ENCODE measurements at regions not wholly inside any gene's neighbourhood (a gene's known extent, or its start where the extent isn't known, plus 50 kb on each side); places are given as distances from the start of the nearest gene placed in this dataset.
A peak's percentile ranks its signal among the peaks of the same experiment; 100 is the strongest.
"Not testable (repeated sequence)": the region's sequence is repeated elsewhere in the genome, so short reads cannot be mapped to it uniquely, and the experiment has no call there.

GRCh38 chr3:75395580-75396315, 268.4 kb upstream of the FRG2C start:
- no peak for DNase-seq

DNA sequence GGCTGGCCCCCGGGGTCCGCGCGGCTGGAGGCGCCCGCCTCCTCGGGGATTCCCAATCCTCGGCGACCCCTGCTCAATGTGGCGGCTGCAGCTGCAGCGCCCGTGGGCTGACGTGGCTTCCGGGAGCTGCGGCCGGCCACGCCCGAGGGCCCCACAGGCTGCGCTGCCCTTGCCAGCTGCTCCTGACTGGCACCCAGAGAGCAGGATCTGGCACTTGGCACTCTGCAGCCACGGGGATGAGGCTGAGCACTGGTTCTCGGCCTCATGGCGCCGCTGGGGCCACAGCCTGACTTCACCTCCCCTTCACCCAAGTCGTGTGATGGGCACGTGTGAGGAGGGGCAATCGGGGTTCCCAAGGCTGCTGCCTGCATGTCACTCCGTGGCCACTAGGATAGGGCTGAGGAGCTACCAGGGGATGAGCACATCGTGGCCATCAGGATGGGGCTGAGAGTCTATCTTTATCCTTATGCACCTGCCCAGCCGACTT, 267.8 kb upstream of the FRG2C start:
- no peak for DNase-seq

GRCh38 chr3:75397486-75397885, 266.6 kb upstream of the FRG2C start:
- not testable (repeated sequence) for DNase-seq

DNA sequence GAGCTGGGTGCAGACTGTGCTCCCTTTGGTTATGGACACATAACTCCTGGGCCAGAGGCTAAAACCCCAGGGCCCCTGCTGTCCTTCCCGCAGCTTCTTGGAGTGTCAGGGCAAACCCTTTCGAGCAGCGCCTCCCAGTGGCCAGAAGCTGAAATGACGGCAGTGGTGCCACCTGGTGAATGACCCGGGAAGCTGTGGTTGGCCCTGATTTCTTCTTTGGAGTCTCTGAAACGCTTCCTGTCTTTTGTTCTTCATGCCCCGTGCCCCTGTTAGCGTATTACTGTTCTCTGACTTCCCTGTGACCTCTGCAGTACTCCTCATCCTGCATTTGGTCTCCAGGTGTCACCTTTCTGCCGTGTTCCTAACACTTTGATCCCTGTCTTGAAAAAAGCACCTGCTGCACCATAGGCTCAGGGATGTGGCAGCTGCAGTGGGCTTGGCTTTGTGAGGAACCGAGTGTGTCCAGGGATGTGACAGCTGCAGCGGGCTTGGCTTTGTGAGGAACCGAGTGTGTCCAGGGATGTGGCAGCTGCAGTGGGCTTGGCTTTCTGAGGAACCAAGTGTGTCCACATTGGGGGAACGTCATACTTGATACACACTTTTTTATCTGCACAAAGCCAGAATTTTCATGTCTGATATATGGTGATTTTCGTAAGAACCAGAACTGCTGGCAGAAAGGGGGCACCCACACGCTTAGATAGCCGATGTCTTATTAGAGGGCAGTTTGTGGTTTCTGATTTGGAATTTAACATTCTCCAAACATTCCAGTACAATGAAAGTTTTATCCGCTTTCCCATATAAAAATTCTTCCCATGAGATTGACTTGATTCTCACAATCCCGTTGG, 241.8 kb upstream of the FRG2C start:
- DNase-seq: not testable (repeated sequence)

DNA sequence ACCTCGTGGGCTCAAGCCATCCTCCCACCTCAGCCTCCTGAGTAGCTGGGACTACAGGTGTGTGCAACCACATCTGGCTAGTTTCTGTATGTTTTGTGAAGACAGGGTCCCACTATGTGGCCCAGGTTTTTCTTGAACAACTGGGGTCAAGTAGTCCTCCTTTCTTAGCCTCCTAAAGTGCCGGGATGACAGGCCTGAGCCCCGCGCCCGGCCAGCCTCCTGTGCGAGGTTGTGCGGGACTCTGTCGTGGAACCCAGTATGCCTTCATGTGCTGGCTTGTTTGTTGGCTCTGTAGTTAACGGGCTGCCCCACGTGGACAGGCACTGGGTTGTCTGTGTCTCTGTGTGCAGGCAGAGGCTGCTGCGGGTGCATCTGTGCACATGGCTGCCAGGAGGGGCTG, 238.7 kb upstream of the FRG2C start:
- not testable (repeated sequence) for DNase-seq

DNA sequence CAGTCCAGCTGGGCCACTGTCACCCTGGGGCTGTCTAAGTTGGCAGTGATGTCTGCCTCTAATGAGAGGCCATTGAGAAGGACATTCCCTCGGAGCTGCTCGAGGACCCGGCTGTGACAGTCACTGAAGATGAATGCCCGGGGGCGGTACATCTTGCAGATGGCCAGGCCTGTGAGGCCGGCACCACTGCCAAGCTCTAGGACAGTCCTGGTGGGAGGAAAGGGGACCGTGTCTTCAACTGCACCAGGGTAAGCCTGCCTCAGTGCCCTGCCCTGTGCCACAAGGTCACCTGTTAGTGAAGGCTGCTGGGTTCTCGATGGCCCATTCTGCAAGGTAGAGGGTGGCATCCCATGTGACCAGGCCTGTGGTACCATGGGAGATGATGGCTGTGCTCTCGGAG, 236.6 kb upstream of the FRG2C start:
- DNase-seq: not testable (repeated sequence)

- not testable (repeated sequence) for DNase-seq
These were observed 236.2 kb upstream of the FRG2C start for GRCh38 chr3:75427906-75428305.

GRCh38 chr3:75429561-75430220, 234.4 kb upstream of the FRG2C start:
- DNase-seq: peak; percentile 12 to 57

DNA sequence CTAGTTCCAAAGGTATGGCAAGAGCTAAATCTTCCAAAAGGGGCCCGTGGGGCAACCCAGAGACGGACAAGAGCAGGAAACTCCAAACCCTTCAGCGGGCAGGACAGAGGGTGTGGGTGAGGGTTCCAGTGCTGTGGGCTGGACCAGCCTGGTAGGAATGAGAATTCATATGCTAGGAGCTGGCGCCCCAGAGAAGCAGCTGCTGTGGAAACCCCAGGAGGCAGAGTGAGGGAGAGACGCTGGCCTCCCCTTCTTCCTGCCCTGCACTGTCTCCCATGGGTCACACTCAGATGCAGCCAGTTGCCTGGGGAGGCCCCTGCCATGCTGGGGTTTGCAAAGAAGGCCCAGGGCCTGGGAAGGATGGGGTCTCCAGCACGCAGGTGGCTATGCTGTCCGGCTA, 233.7 kb upstream of the FRG2C start:
- DNase-seq: not testable (repeated sequence)

DNA sequence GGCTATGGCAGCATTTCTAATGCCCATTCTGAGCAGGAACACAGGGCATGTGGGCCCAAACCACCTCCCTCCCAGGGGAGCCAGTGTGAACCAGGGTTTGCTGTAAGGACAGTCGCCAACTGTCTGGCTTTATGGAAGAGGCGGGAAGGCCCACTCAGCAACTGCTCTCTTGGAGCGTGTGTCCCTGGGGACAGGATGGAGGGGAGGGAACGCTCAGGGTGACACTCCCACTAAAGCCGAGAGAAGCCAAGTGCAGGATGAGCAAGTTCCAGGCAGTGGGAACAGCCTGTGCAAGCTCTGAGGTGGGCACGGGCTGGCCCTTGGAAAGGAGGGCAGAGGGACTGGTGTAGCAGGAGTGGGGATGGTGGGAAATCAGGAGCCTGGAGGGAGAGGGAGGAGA, 233.0 kb upstream of the FRG2C start:
- DNase-seq: not testable (repeated sequence)

GRCh38 chr3:75432466-75432865, 231.7 kb upstream of the FRG2C start:
- not testable (repeated sequence) for DNase-seq

GRCh38 chr3:75432885-75433284, 231.2 kb upstream of the FRG2C start:
- not testable (repeated sequence) for DNase-seq

DNA sequence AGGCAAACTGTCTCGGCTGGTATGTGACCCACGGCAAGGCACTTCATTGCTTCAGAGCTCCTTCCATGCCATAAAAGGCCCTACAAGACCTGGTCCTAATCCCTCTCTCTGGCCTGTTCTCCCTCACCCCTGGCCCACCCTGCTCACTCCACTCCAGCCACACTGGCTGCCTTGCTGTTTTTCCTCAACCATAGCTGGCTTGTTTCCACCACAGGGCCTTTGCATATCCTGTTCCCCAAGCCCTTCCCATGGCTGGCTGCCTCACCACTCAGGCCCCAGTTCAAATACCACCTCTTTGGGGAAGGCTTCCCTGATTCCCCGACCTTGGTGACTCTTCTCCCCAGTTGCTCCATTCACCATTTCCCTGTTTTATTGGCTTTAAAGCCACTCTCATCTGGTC, 230.8 kb upstream of the FRG2C start:
- not testable (repeated sequence) for DNase-seq

GRCh38 chr3:75434276-75434912, 229.7 kb upstream of the FRG2C start:
- DNase-seq: not testable (repeated sequence)

DNA sequence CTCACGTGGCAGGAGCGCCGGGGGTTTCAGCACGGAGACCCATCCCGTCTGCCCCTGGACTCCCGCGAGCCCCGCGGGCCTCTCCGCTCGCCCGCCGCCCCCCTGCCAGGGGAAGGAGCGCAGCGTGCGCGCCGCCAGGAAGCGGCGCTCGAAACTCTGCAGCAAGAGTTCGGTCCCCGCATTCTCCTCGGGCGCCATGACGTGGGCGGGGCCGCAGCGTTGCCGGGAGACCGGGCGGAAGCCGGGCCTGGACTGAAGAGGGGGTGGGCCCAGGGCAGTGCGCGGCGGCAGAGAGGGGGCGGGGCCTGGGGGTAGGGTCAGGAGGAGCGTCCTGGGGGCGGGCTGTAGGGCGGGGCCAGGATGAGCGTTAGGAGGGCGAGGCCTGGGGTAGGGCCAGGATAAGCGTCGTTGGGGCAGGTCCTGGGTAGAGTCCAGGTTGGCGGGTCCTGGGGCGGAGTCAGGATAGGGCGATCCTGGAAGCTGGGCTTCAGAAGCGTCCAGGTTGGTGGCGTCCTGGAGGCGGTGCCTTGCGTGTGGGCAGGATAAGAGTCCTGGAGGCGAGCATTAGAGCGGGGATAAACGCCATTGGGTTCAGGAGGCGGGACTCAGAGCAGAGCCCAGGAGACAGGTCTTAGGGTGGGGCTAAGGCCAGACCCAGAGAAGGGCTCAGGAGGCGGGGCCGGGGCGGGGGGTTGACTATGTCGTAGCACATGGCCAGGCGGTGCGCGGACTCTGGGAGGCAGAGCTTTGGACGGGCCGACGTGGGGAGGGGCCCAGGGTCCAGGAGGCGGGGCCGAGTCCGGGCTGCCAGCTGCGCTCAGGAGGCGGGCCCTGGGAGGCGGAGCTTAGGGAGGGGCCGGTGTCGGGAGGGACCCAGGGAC, 229.0 kb upstream of the FRG2C start:
- DNase-seq: peak; percentile 93 to 98

- DNase-seq: not testable (repeated sequence)
These were observed 228.2 kb upstream of the FRG2C start for GRCh38 chr3:75435794-75436400.

DNA sequence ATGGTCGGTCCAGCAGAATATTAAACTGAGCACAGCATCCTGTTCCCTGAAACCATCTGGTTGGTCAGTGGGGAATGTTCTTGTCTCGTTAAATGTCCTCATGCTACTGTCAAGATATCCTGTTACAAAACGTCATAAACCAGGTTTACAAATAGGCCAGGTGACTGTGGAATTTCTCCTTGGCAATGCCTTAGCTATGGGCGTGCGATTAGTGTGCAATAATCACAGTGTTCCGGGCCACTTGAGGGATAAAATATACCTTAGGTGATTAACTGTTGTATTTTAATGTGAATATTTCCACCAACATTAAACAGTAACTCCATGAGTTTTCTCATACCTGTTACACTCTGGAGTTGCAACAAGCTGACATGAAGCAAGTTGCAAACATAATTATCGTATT, 223.1 kb upstream of the FRG2C start:
- DNase-seq: not testable (repeated sequence)

GRCh38 chr3:75444634-75445033, 219.5 kb upstream of the FRG2C start:
- DNase-seq: not testable (repeated sequence)

- DNase-seq: not testable (repeated sequence)
These were observed 218.9 kb upstream of the FRG2C start for GRCh38 chr3:75445234-75445633.

DNA sequence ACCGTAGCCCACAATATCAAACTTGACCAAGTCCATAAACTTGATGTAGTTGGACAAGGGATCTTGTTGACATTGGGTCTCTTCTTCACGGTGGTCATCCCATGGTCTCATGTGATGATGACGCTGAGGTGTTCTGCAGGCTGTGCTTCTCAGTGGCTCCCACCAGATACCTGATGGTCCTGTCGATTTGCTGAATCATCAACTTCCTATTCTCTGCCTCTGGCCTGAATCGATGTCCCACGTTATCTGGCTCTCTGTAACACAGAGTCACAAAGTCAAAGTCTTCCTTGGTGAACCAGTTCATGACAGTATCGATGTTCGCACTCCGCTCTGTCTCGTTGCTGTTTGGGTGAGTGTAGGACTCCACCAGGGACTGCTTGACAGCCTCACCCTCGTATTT, 217.2 kb upstream of the FRG2C start:
- DNase-seq: not testable (repeated sequence)

DNA sequence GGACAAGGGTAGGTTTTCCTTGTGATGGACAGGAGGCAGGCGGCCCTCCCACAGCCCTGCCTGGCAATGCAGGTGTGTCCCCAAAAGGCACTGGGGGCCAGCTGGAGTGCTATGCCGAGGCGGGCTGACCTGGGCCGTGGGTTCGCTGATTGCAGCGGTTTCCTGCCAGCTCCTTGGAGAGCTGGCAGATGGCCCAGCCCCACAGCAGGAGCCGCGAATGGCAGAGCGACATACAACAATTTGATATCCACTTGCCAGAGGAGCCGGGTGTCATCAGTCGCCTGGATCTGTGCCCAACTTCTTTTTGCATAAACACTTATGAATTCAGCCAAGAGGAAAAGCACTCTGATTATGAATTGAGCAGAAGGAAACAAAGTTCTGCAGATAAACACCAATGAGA, 210.8 kb upstream of the FRG2C start:
- not testable (repeated sequence) for DNase-seq

Data from bone marrow (tissue), 2 donors.